ENCODE measurements at regions not wholly inside any gene's neighbourhood (a gene's known extent, or its start where the extent isn't known, plus 50 kb on each side); places are given as distances from the start of the nearest gene placed in this dataset.

DNA sequence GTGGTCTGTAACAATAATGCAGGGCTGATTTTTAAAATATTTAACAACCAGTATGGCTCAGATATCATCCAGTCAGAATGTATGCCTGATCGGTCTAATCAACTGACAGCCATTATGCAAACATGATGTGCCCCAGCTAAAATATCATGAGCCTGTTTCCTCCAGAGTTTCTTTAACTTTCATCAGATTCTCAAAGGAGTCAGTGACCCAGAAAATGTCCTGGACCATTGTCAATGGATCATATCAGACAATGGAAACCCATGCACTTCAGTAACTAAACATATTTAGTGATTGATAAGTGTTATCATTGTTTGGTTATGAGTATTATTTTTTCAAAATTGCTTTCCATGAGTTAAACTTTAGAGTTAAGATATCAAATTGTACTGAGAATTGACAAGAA is 173.5 kb downstream of the LMBRD1 start:
- Mint-ChIP-seq H3K36me3 (no peaks in the 10 kb centered on the region), H3K9me3 (peaks cover 0 to 12% (median 3%) of the 10 kb centered on the region in 6 donors), H3K4me3 (no peak overlapping the region)

DNA sequence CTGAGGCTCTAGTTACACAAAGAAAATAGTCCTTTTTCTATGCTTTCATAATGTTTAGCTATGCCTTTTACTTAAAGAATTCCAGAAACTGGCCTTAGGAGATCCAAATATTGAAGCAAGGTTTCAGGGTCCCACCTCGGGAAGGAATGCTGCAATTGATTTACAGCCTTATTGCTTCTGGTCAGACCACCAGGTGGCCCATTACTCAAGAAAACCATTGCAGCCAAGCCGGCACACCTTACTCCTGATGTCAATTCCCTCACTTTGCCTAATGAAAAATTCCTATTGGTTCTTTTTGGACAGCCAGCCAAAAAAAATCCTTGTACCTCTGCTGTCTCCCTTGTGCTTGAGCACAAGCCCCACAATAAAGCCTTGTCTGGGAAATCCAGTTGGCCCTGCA is 173.9 kb downstream of the LMBRD1 start:
- no peak for DNase-seq
- Mint-ChIP-seq H3K4me1 (no peaks in the 10 kb centered on the region), H3K36me3 (no peaks in the 10 kb centered on the region), H3K27me3 (ENCODE audit: low read depth in 3 of 3) (peaks cover 0 to 1% (median 0%) of the 10 kb centered on the region in 3 donors), H3K9me3 (peaks cover 0 to 12% (median 3%) of the 10 kb centered on the region in 6 donors), H3K27ac (no peak overlapping the region), H3K4me3 (no peak overlapping the region)

More for the DNA sequence above, 173.5 kb downstream of the LMBRD1 start:
- H3K4me1 Mint-ChIP-seq, result no peaks in the 10 kb centered on the region
- DNase-seq, result no peak
- H3K27ac Mint-ChIP-seq, result no peak overlapping the region
- peaks cover 0 to 1% (median 0%) of the 10 kb centered on the region in 3 donors for H3K27me3 Mint-ChIP-seq (ENCODE audit: low read depth in 3 of 3)

DNA sequence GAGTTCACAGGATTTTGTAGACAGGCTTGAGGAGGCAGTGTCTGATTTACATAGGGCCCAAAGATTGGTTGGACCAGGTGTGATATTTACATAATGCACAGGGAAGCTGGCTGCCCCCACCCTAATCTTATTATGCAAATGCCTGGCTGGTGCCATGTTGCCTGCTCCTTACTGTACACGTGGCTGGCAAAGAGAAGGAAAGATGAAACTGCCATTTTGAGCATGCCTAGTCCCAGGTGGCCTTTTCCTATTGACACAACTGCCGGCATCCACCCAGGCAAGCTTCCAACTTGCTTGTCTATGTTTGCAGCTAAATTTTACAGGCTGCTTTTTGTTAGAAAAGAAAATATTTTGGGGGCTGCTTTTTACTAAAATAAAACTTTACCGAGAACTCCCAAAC is 174.6 kb downstream of the LMBRD1 start:
- H3K27ac Mint-ChIP-seq, result no peak overlapping the region
- H3K4me3 Mint-ChIP-seq, result no peak overlapping the region
- peaks cover 0 to 8% (median 2%) of the 10 kb centered on the region in 6 donors for H3K9me3 Mint-ChIP-seq
- no peaks in the 10 kb centered on the region for H3K4me1 Mint-ChIP-seq
- H3K27me3 Mint-ChIP-seq (ENCODE audit: low read depth in 3 of 3), result peaks cover 0 to 1% (median 0%) of the 10 kb centered on the region in 3 donors
- no peak for DNase-seq
- no peaks in the 10 kb centered on the region for H3K36me3 Mint-ChIP-seq

DNA sequence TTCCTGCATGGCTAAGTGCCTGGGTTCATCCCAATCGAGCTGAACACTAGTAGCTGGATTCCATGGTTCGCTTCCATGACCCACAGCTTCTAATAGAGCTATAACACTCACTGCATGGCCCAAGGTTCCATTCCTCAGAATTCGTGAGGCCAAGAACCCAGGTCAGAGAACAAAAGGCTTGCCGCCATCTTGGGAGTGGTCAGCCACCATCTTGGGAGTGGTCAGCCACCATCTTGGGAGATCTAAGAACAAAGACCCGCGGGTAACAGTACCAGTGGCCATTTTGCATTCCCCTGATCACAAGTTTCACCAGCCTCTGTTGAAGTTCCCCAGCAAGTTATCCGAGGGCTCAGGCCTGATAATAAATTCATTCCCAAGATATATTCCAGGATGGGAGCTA is 179.6 kb downstream of the LMBRD1 start:
- H3K27ac Mint-ChIP-seq, result no peak overlapping the region
- H3K9me3 Mint-ChIP-seq, result peaks cover 0 to 6% (median 0%) of the 10 kb centered on the region in 6 donors
- H3K36me3 Mint-ChIP-seq, result peaks cover 0 to 3% (median 0%) of the 10 kb centered on the region in 3 donors
- no peak overlapping the region for H3K4me3 Mint-ChIP-seq
- peaks cover 0 to 2% (median 0%) of the 10 kb centered on the region in 3 donors for H3K27me3 Mint-ChIP-seq (ENCODE audit: low read depth in 3 of 3)
- no peaks in the 10 kb centered on the region for H3K4me1 Mint-ChIP-seq
- no peak for DNase-seq

DNA sequence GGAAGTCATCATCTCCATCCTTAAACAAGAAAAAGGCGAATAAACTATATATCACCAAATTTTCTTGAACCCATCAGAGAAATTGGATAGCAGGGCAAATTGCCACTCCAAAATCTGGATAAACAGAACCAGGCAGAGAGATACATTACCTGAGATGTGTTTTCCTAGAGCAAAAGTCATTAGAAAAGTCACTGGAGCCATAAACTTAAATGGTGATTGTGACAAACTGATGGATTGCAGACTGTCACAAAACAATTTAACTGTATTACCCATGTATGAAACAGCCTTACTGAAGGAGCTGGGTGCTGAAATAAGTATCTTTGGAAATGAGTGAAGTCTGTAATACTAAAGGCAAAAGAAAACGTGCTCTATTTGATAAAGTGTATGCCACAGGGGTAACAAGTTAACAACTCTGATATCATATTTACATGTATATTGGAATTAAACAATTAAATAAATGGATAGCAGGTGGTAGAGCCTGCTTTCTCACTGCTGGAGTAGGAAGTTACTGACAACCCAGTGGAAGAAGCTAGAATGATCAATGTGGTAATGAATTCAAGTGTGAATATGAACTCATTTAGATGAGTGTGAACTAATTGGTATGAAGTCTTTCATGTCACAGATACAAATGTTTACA is 186.9 kb downstream of the LMBRD1 start:
- peaks cover 1 to 4% (median 2%) of the 10 kb centered on the region in 3 donors for H3K27me3 Mint-ChIP-seq (ENCODE audit: low read depth in 3 of 3)
- no peak overlapping the region for H3K4me3 Mint-ChIP-seq
- H3K9me3 Mint-ChIP-seq, result peaks cover 0 to 6% (median 2%) of the 10 kb centered on the region in 6 donors
- no peak for DNase-seq
- no peak overlapping the region for H3K27ac Mint-ChIP-seq
- no peaks in the 10 kb centered on the region for H3K4me1 Mint-ChIP-seq
- peaks cover 0 to 3% (median 0%) of the 10 kb centered on the region in 3 donors for H3K36me3 Mint-ChIP-seq

DNA sequence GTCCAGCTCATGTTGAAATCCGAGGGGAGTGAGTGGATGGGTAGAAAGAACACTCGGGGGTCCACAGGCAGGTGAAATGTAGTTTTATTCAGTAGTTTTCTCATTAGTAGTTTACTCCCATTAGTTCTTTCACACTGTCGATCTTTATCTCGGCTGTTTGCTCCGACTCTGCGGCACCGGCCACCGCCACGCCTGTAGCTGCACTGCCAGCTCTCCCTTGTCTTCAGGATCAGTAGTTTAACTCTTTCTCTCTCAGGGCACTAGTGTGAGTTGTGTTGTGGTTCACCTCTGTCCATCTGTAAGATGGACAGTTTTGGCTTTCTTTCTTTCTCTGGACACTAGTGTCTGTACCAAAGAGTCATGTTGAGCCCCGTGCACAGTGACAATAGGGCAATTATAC is 195.7 kb downstream of the LMBRD1 start:
- DNase-seq, result no peak
- H3K4me3 Mint-ChIP-seq, result no peak overlapping the region
- peaks cover 0 to 15% (median 4%) of the 10 kb centered on the region in 6 donors for H3K9me3 Mint-ChIP-seq
- no peak overlapping the region for H3K27ac Mint-ChIP-seq
- no peaks in the 10 kb centered on the region for H3K36me3 Mint-ChIP-seq
- H3K4me1 Mint-ChIP-seq, result no peaks in the 10 kb centered on the region
- H3K27me3 Mint-ChIP-seq (ENCODE audit: low read depth in 3 of 3), result peaks cover 0 to 5% (median 0%) of the 10 kb centered on the region in 3 donors

DNA sequence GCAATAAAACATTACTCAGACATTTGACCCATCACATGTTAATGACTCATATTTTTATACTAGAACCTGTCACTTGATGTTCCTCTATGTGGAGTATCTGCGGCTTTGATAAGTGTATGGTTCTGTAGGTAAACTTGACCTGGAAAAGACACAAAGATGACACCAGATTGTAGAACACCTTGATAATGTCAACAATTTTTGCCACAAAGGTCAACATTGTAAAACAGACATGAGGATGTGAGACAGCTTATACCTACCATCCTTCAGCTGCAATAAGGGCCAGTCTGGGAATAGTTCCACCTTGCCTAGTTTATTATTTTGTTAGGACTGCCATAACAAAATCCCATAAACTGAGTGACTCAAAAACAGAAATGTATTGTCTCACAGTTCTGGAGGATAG is 202.4 kb downstream of the LMBRD1 start:
- Mint-ChIP-seq H3K36me3 (no peaks in the 10 kb centered on the region), H3K9me3 (peaks cover 0 to 14% (median 1%) of the 10 kb centered on the region in 6 donors), H3K27ac (no peak overlapping the region), H3K4me1 (no peaks in the 10 kb centered on the region), H3K4me3 (no peak overlapping the region), H3K27me3 (ENCODE audit: low read depth in 3 of 3) (peaks cover 0 to 4% (median 4%) of the 10 kb centered on the region in 3 donors)
- DNase-seq, result no peak

DNA sequence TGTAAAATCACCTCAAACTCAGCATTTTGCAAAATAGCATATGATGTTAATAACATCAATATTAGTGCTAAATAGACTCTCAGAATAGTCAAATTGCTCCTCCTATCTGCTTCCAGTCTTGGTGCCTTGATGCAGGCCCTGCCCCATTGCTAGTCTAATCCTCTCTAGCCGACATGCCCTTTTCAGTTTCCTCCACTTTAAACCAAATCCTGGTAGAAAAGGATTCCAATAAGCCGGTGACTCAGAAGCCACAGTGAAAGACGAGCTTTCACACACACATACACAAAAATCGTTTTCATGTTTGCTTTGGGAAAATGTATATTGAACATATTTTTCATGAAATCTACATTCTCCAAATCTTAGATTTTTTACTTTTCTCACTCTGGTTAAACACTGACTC is 203.1 kb downstream of the LMBRD1 start:
- DNase-seq, result no peak
- H3K9me3 Mint-ChIP-seq, result peaks cover 0 to 14% (median 1%) of the 10 kb centered on the region in 6 donors
- peaks cover 0 to 5% (median 4%) of the 10 kb centered on the region in 3 donors for H3K27me3 Mint-ChIP-seq (ENCODE audit: low read depth in 3 of 3)
- no peaks in the 10 kb centered on the region for H3K4me1 Mint-ChIP-seq
- no peak overlapping the region for H3K27ac Mint-ChIP-seq
- no peaks in the 10 kb centered on the region for H3K36me3 Mint-ChIP-seq
- no peak overlapping the region for H3K4me3 Mint-ChIP-seq

DNA sequence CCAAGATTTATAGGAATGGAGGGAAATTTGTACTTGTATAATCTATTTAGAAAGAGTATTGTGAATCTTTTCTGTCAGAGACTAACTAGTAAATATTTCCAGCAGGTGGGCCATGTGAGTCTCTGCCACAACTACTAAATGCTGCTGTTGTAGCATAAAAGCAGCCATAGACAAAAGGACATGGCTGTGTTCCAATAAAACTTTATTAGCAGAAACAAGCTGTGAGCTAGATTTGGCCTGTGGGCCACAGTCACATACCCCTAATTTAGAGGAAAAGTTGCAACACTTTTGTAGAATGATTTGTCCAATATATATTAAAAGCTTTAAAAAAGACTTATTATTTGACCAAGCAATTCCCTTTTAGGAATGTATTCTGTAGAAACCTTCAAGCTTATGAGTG is 207.2 kb downstream of the LMBRD1 start:
- Mint-ChIP-seq H3K9me3 (peaks cover 0 to 12% (median under 1%) of the 10 kb centered on the region in 6 donors), H3K4me3 (no peak overlapping the region), H3K36me3 (no peaks in the 10 kb centered on the region), H3K27me3 (ENCODE audit: low read depth in 3 of 3) (peaks cover 0 to 5% (median 0%) of the 10 kb centered on the region in 3 donors), H3K4me1 (peaks cover 9 to 17% of the 10 kb centered on the region in 2 donors), H3K27ac (no peak overlapping the region)
- no peak for DNase-seq

DNA sequence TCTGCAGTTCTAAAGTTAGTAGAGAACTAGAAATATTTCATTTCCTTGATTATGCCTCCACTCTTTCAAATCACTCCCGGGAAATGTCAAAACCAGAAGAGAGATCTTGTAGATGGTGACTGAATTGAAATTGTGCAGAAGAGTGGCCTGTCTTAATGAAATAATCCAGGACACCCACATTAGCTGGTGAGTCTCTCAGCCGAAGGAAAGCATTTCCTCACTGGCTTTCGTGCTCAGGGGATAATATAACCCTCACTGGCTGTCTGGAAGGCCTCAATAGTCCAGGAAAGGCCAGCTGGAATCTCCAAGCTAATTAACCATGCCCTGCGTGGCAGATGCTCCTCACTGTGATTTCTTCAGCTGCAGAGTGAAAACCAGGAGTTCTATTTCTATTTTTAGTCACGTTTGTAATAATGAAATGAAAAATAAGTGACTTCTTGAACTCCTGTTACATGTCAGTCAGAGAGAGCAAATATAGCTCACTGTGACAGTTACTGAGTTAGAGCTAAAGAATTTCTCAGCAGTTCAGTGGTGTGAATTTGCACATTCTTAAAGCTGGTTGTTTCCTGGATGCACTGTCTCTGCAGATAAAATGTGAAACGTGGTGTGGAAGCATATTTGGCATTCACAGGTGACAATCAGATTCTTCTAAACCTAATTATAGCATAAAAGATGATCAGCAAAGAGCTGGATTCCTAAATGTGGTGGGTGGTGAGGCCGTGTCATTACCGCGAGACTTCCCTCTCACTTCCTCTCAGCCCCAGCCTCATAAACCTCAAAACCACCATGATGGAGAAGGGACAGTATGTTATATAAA is 211.7 kb downstream of the LMBRD1 start:
- H3K4me1 Mint-ChIP-seq, result peaks cover 18 to 28% of the 10 kb centered on the region in 2 donors
- H3K9me3 Mint-ChIP-seq, result peaks cover 0 to 14% (median 1%) of the 10 kb centered on the region in 6 donors
- peak in 1 of 3 donors; percentile 9 for DNase-seq
- peaks cover 0 to 2% (median 2%) of the 10 kb centered on the region in 3 donors for H3K27me3 Mint-ChIP-seq (ENCODE audit: low read depth in 3 of 3)
- H3K27ac Mint-ChIP-seq, result no peak overlapping the region
- H3K36me3 Mint-ChIP-seq, result no peaks in the 10 kb centered on the region
- H3K4me3 Mint-ChIP-seq, result peak overlapping the region in 2 of 5 donors; percentile 38 to 53

DNA sequence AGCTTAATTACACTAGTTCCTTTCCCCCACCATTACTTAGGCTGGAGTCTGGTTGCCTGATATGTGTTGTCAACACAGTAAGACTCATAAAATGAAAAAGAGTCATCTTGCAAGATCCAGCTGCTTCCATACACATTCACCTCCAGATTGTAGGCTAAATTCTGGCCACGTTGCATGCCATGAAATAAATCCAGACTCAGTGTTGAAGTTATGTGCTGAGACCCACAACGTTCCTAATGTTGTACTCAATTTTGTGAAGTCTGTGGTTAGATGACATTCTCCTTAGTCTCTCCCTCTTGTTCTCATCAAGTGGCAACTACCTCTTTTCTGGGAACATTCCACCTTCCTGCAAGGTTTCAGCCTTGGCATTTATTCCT is 212.3 kb downstream of the LMBRD1 start:
- H3K36me3 Mint-ChIP-seq, result no peaks in the 10 kb centered on the region
- DNase-seq, result no peak
- H3K27me3 Mint-ChIP-seq (ENCODE audit: low read depth in 3 of 3), result peaks cover 0 to 2% (median 2%) of the 10 kb centered on the region in 3 donors
- H3K27ac Mint-ChIP-seq, result no peak overlapping the region
- H3K4me3 Mint-ChIP-seq, result peak overlapping the region in 1 of 5 donors; percentile 38
- H3K4me1 Mint-ChIP-seq, result peaks cover 18 to 28% of the 10 kb centered on the region in 2 donors
- peaks cover 0 to 14% (median 1%) of the 10 kb centered on the region in 6 donors for H3K9me3 Mint-ChIP-seq

DNA sequence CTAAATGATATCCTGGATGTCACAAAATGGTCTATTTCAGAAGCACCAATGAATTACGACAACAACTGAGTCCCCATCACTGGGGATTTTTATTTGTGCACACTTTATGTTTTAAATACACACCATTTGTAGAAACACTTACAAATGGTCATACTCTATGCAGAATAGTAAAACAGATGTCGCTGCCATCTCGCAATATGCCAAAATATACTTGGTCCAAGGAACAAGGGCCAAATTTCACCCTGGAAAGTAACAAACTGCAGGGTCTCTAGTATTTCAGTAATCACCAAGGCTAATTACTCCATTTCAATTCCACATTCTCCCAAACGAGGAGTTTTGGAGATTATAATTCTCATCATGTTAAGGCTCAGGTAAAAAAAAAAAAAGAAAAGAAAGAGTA is 215.2 kb downstream of the LMBRD1 start:
- Mint-ChIP-seq H3K9me3 (peaks cover 0 to 14% (median 3%) of the 10 kb centered on the region in 6 donors), H3K4me3 (no peak overlapping the region), H3K4me1 (peaks cover 18 to 28% of the 10 kb centered on the region in 2 donors), H3K36me3 (no peaks in the 10 kb centered on the region), H3K27me3 (ENCODE audit: low read depth in 3 of 3) (peaks cover 0 to 2% (median 0%) of the 10 kb centered on the region in 3 donors), H3K27ac (no peak overlapping the region)
- DNase-seq, result no peak

DNA sequence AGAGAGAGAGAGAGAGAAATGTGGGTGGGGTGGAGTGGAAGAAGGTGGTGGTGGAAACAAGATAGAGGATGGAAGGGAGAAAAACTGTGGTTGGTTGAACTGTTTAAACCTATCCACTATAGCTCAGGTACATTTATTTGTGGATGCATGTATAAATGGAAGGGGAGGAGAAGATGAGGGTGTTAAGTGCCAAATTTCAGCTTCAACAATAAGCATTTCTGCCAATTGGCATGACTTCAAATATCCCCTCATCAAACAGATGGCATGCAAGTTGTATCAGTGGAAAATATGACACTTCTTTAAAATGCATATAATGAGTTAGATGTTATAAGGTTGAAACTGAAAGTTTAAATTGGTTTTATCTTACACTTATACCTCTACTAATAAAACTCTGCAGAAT is 216.1 kb downstream of the LMBRD1 start:
- Mint-ChIP-seq H3K27ac (no peak overlapping the region), H3K36me3 (no peaks in the 10 kb centered on the region), H3K27me3 (ENCODE audit: low read depth in 3 of 3) (peaks cover 0 to 2% (median 0%) of the 10 kb centered on the region in 3 donors), H3K4me1 (peaks cover 18 to 22% of the 10 kb centered on the region in 2 donors), H3K4me3 (no peak overlapping the region), H3K9me3 (peaks cover 0 to 14% (median 3%) of the 10 kb centered on the region in 6 donors)
- no peak for DNase-seq

DNA sequence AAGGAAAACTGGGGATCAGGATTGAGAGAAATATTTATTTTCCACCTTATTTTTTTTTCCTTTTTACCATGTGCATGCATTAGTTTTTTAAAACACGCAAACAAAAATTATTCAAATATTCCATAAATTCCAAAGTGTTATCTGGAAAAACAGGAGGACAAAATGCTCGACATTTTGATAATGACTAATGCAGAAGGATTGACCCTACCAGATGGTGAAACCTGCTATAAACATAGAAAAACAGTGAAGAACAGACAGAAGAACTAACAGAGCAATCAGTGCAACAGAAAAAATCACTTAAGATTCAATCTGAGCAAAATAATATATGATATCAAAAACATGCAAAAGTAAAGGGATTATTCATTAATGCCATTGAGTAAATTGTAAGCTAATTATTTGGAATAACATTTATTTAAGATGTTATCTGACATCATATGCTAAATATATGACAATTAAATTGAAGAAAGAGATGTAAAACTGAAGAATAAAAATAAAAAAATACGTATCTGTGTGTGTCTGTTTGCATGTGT is 218.4 kb downstream of the LMBRD1 start:
- Mint-ChIP-seq H3K4me3 (no peak overlapping the region), H3K36me3 (no peaks in the 10 kb centered on the region), H3K4me1 (no peaks in the 10 kb centered on the region), H3K27ac (no peak overlapping the region), H3K9me3 (peaks cover 0 to 14% (median 3%) of the 10 kb centered on the region in 6 donors), H3K27me3 (ENCODE audit: low read depth in 3 of 3) (peaks cover 0 to 2% (median 0%) of the 10 kb centered on the region in 3 donors)
- DNase-seq, result no peak
